Stimulated activated naive B cell treated with anti-CD40 and anti-IgM and Interleukin-4, amounts not matched to agents 10 μg/mL and 1 μg/mL and 100 μg/mL, for 72 hours (primary cell): ENCODE measurements at regions not wholly inside any gene's neighbourhood (a gene's known extent, or its start where the extent isn't known, plus 50 kb on each side); places are given as distances from the start of the nearest gene placed in this dataset.
"Not testable (repeated sequence)": the region's sequence is repeated elsewhere in the genome, so short reads cannot be mapped to it uniquely, and the experiment has no call there.

Experiments
- ATAC-seq, 2 donors: fragments of 150-1000 bp; cut with Tn5 transposase; replicated peaks; 2 replicates each; pipeline ENCODE4 v1.10.0; 2021; ENCODE audit warnings: moderate library complexity in 1 of 2
- DNase-seq: peaks from one replicate; pipeline ENCODE4 v3.0.0; 2021
- H3K27ac Mint-ChIP-seq: one replicate; pipeline ENCODE4 v1.8.0; 2022; ENCODE audit warnings: mild to moderate bottlenecking, mixed read lengths
- H3K27me3 Mint-ChIP-seq, 2 donors: one replicate each; pipeline ENCODE4 v1.8.0; 2022; ENCODE audit warnings: mixed read lengths in 2 of 2
- H3K36me3 Mint-ChIP-seq, 2 donors: one replicate each; pipeline ENCODE4 v1.8.0; 2022; ENCODE audit warnings: mixed read lengths in 2 of 2, mild to moderate bottlenecking in 1 of 2
- H3K4me1 Mint-ChIP-seq, 2 donors: one replicate each; pipeline ENCODE4 v1.8.0; 2022; ENCODE audit warnings: mixed read lengths in 2 of 2, mild to moderate bottlenecking in 1 of 2
- H3K4me3 Mint-ChIP-seq, 2 donors: one replicate each; pipeline ENCODE4 v1.8.0; 2022; ENCODE audit warnings: mild to moderate bottlenecking in 2 of 2, mixed read lengths in 2 of 2, moderate library complexity in 1 of 2
- H3K9me3 Mint-ChIP-seq, 2 donors: one replicate each; pipeline ENCODE4 v1.8.0; 2022; ENCODE audit warnings: mixed read lengths in 2 of 2, mild to moderate bottlenecking in 1 of 2

DNA sequence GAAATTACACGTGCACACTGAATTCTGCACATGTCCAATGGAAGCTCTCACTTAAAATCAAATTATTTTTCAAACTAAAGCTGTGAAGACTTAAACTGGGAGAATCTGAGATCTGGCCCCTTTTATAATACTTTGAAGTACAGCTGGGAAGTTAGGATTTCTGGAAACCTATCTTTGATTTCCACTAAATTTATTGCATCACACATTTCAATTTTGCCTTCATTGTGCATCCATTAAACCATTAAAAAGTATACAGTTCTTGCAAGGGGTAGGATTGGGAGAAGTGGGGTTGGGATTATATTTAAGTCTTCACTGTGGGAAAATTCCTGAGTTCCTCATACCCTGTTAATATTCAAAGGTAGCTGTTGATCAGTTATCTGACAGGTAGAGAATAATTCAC lies 1229.6 kb upstream of the ZEB2 start:
- no peak overlapping the region for H3K27ac Mint-ChIP-seq
- DNase-seq: no peak
- no peak for ATAC-seq
- H3K4me3 Mint-ChIP-seq: no peak overlapping the region
- H3K4me1 Mint-ChIP-seq: peaks cover 45 to 85% of the 10 kb centered on the region in 2 donors
- peaks cover 0 to 3% of the 10 kb centered on the region in 2 donors for H3K9me3 Mint-ChIP-seq
- H3K27me3 Mint-ChIP-seq: no peaks in the 10 kb centered on the region
- H3K36me3 Mint-ChIP-seq: no peaks in the 10 kb centered on the region

DNA sequence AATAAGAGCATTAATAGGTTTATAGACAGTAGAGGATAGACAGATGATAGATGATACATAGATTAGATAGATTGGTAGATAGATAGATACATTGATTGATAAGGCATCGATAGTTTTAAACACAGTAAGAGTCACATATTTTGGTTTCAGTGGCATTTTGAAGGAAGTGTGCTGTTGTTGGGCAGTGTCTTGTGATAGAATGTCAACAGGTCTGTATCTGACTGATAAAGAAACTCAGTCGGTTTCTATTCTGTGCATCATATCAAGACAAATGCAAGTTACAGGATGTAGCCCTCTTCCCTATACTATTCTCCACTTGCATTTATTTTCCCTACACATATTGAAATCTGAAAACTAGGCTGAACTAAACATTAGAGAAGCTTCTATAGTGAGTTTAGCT lies 1229.0 kb upstream of the ZEB2 start:
- peak; percentile 43 to 54 for ATAC-seq
- peak overlapping the region in 1 of 2 donors; percentile 34 for H3K4me3 Mint-ChIP-seq
- H3K4me1 Mint-ChIP-seq: peaks cover 46 to 83% of the 10 kb centered on the region in 2 donors
- DNase-seq: peak; percentile 3
- H3K36me3 Mint-ChIP-seq: no peaks in the 10 kb centered on the region
- H3K27me3 Mint-ChIP-seq: no peaks in the 10 kb centered on the region
- H3K27ac Mint-ChIP-seq: no peak overlapping the region
- peaks cover 0 to 3% of the 10 kb centered on the region in 2 donors for H3K9me3 Mint-ChIP-seq

- H3K9me3 Mint-ChIP-seq: peaks cover 0 to 3% of the 10 kb centered on the region in 2 donors
- ATAC-seq: no peak
- H3K36me3 Mint-ChIP-seq: no peaks in the 10 kb centered on the region
- H3K27me3 Mint-ChIP-seq: no peaks in the 10 kb centered on the region
- H3K4me1 Mint-ChIP-seq: peaks cover 44 to 84% of the 10 kb centered on the region in 2 donors
- DNase-seq: no peak
- no peak overlapping the region for H3K4me3 Mint-ChIP-seq
- peak overlapping the region; percentile 33 for H3K27ac Mint-ChIP-seq
Observed at GRCh38 chr2:145747715-145748114, 1227.8 kb upstream of the ZEB2 start.

DNA sequence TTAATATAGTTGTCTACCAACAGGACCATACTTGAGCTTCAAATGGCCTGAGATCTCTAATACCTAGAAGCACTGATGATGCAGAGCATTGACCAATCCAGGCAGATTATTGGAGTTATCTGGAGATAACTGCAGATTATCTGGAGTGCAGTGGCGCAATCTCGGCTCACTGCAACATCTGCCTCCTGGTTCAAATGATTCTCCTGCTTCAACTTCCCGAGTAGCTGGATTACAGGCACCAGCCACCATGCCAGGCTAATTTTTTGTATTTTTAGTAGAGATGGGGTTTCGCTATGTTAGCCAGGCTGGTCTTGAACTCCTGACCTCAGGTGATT lies 1225.4 kb upstream of the ZEB2 start:
- not testable (repeated sequence) for H3K27me3 Mint-ChIP-seq, ATAC-seq, H3K27ac Mint-ChIP-seq, H3K36me3 Mint-ChIP-seq, DNase-seq, H3K9me3 Mint-ChIP-seq
- Mint-ChIP-seq H3K4me3 (peak overlapping the region in 1 of 2 donors; percentile 52), H3K4me1 (peaks cover 31 to 76% of the 10 kb centered on the region in 2 donors)

DNA sequence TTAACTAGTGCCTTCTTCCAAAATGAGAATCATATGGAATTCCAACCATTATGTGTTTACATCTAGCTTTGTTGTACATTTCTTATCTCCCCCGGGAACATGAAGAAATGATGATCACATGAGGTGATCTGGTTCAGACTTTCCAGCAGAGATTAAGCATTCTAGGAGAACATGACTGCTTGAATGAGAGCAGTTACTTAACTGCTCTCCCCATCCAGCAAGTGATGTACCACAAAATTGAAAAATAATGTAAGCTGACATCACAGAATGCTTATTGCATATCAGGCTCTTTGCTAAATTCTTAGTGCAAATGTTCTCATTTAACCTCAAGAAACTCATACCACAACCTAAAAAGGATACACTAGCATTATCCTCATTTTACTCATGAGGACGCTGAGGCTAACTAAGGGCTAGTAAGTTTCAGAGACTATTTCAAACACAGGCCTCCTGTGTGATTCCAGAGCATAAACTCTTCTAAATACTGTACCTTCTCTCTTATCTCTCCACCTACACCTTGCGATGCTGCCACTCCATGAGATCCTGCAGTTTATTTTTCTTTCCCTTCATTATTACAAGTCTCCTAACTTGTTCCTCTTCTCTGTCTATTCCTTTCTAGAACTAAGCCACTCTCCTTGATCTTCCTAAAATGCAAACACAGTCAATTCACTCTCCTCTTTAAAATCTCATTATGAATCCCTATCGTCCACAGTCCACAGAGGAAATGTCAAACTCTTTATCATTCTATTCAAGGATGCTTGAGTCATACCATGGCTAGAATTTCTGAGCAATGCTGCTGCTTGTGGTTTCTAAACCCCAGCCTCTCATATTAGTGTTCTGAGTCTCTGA lies 1224.8 kb upstream of the ZEB2 start:
- ATAC-seq: peak; percentile 88
- peak overlapping the region; percentile 25 to 31 for H3K4me3 Mint-ChIP-seq

GRCh38 chr2:145743011-145743410 lies 1223.1 kb upstream of the ZEB2 start:
- Mint-ChIP-seq H3K4me1 (peaks cover 30 to 66% of the 10 kb centered on the region in 2 donors), H3K27ac (peak overlapping the region; percentile 27), H3K4me3 (peak overlapping the region in 1 of 2 donors; percentile 64), H3K9me3 (peaks cover 3% of the 10 kb centered on the region in 2 donors), H3K36me3 (peaks cover 0 to 2% of the 10 kb centered on the region in 2 donors), H3K27me3 (no peaks in the 10 kb centered on the region)
- DNase-seq (peak; percentile 55), ATAC-seq (peak; percentile 69 to 72)

More for the DNA sequence above, 1224.8 kb upstream of the ZEB2 start:
- peak overlapping the region; percentile 15 for H3K27ac Mint-ChIP-seq
- peaks cover 33 to 76% of the 10 kb centered on the region in 2 donors for H3K4me1 Mint-ChIP-seq
- H3K27me3 Mint-ChIP-seq: no peaks in the 10 kb centered on the region
- H3K36me3 Mint-ChIP-seq: peaks cover 0 to 2% of the 10 kb centered on the region in 2 donors
- H3K9me3 Mint-ChIP-seq: peaks cover 3% of the 10 kb centered on the region in 2 donors
- peak; percentile 35 for DNase-seq

DNA sequence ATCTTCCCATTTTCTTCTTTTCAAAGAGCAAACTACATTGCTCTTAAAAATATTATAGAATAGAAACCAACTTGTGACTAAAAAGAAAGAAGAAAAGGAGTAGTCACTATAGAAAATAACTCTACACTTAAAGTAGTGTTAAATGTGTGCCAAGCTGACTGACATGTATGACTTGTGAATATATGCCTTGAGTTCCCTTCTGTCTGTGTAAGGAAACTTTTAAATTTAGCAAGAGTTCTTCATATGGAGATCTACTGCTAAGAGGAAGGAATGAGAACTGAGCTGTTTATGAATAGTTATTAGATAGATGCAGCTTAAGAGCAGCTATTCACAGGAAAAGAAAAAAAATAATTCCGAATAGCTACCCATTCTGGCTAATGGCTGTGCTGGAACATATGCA lies 1221.7 kb upstream of the ZEB2 start:
- DNase-seq (no peak), ATAC-seq (no peak)
- peaks cover 23 to 59% of the 10 kb centered on the region in 2 donors for H3K4me1 Mint-ChIP-seq
- peaks cover 0 to 2% of the 10 kb centered on the region in 2 donors for H3K36me3 Mint-ChIP-seq
- peaks cover 0 to 3% of the 10 kb centered on the region in 2 donors for H3K9me3 Mint-ChIP-seq
- H3K27me3 Mint-ChIP-seq: no peaks in the 10 kb centered on the region
- H3K27ac Mint-ChIP-seq: no peak overlapping the region
- no peak overlapping the region for H3K4me3 Mint-ChIP-seq

GRCh38 chr2:145741181-145741580 lies 1221.3 kb upstream of the ZEB2 start:
- DNase-seq (no peak), ATAC-seq (no peak)
- H3K4me1 Mint-ChIP-seq: peaks cover 21 to 56% of the 10 kb centered on the region in 2 donors
- no peaks in the 10 kb centered on the region for H3K27me3 Mint-ChIP-seq
- H3K4me3 Mint-ChIP-seq: no peak overlapping the region
- H3K36me3 Mint-ChIP-seq: peaks cover 0 to 2% of the 10 kb centered on the region in 2 donors
- peaks cover 0 to 3% of the 10 kb centered on the region in 2 donors for H3K9me3 Mint-ChIP-seq
- H3K27ac Mint-ChIP-seq: no peak overlapping the region

DNA sequence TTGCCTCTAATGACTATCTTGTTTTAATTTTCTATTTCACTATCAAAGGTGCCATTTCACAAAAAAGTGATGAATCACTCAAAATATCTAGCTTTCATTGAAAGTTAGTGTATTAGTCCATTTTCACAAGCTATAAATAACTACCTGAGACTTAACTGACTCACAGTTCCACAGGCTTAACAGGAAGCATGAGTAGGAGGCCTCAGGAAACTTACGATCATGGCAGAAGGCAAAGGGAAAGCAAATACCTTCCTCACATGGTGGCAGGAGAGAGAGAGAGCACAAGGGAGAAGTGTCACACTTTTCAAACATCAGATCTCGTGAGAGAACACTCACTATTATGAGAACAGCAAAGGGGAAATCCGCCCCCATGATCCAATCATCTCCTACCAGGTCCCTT lies 1220.4 kb upstream of the ZEB2 start:
- no peaks in the 10 kb centered on the region for H3K27me3 Mint-ChIP-seq
- H3K4me3 Mint-ChIP-seq: peak overlapping the region; percentile 17 to 23

DNA sequence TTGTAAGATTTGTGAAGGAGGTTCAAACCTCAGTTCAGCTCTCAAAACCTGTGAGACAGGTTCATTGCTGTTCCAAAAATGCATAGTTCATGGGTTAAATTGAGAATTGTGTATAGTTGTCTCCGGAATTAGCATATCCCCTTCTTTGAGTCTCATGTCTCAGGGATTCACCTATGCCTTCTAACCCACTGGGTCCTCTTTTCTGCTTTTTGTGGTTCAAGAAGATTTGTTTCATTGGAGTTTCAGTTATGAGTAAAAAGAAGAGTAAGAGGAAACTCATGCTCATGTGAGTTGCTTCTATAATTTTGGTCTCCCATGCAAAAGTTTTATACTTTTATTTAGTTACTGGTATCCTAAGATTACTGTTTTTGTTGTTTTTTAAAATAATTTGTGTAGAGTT lies 1219.8 kb upstream of the ZEB2 start:
- Mint-ChIP-seq H3K9me3 (peaks cover 0 to 3% of the 10 kb centered on the region in 2 donors), H3K36me3 (peaks cover 0 to 2% of the 10 kb centered on the region in 2 donors), H3K27ac (peak overlapping the region; percentile 9), H3K4me1 (peaks cover 16 to 43% of the 10 kb centered on the region in 2 donors), H3K27me3 (no peaks in the 10 kb centered on the region), H3K4me3 (no peak overlapping the region)
- DNase-seq (no peak), ATAC-seq (peak; percentile 57 to 66)

More for the DNA sequence above, 1220.4 kb upstream of the ZEB2 start:
- Mint-ChIP-seq H3K27ac (peak overlapping the region; percentile 71), H3K4me1 (peaks cover 20 to 49% of the 10 kb centered on the region in 2 donors), H3K36me3 (peaks cover 0 to 2% of the 10 kb centered on the region in 2 donors), H3K9me3 (peaks cover 0 to 3% of the 10 kb centered on the region in 2 donors)
- ATAC-seq: no peak
- no peak for DNase-seq

DNA sequence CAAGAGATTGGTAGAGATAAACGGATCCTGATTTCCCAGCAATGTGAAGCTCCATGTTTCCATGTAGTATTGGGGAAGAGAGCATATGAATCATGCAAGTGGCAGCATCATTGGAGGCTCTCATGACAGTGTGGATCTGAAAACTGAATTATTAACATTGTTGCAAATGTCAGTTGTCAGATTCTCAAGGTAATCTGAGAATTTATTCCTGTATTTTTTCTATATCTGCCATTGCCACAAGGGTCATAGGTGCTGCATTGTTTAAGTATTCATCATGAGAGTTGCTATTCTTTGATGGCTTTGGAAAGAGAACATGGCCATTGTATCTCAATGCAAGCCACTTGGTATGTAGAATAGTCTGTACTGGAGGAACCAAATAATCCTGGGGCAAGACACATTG lies 1217.0 kb upstream of the ZEB2 start:
- H3K4me1 Mint-ChIP-seq: peaks cover 12 to 23% of the 10 kb centered on the region in 2 donors
- no peak for DNase-seq
- H3K9me3 Mint-ChIP-seq: peaks cover 0 to 3% of the 10 kb centered on the region in 2 donors
- H3K27ac Mint-ChIP-seq: no peak overlapping the region
- peaks cover 0 to 2% of the 10 kb centered on the region in 2 donors for H3K36me3 Mint-ChIP-seq
- no peak for ATAC-seq
- H3K27me3 Mint-ChIP-seq: no peaks in the 10 kb centered on the region
- no peak overlapping the region for H3K4me3 Mint-ChIP-seq

DNA sequence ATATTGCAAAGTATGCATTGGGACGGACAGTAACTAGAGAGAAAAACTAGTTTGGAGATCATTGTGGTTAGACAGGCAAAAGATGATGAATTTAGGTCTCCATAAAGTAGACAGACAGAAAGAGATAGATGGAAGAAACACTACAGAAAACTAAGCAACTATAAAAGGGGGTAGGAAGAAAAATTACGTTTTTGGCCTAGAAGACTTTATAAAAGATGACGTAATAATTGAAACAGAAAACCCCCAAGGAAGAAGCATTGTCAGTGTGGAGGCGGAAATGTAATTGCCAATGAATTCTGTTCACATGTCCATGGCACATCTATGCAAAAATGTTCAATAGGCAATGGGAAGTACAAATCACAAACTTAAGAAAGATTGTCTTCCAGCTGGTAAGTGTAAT lies 1211.5 kb upstream of the ZEB2 start:
- ATAC-seq (no peak), DNase-seq (no peak)
- Mint-ChIP-seq H3K4me3 (no peak overlapping the region), H3K4me1 (peaks cover 0 to 1% of the 10 kb centered on the region in 2 donors), H3K9me3 (no peaks in the 10 kb centered on the region), H3K27me3 (no peaks in the 10 kb centered on the region), H3K36me3 (no peaks in the 10 kb centered on the region), H3K27ac (no peak overlapping the region)

DNA sequence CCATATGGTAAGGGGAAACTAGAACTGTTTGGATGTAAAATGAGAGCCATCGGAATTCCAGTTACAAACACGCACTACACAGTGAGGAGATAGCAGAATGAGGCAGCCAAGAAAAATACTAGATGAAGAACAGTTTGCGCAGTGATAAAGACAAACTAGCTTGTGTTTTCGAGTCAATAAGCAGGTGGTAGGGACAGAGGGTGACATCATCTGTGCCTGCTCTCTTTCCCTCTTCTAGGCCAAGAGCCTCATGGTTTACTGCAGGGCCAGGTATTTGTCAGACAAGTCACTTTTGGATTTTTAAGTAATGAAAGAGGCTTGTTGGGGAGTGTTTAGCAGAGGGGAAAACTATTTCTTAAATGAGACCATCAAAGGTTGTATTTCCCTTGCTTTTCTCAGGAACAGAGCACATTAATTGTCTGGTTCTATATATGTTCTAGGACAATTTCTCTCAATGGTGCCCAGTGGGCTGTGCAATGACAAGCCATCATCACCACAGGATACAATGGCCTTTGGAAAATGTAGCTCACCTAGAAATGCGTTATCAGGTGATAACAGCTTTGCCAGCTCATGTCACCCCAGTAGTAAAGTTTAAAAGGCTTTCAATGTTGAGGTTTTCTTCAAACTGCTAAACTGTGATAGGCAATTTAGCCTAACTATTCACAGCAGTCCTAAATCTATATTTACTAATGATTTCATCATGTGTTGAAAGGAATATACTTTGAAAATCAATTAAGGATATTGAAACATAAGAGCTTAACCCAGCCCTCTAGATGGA lies 1210.3 kb upstream of the ZEB2 start:
- no peak overlapping the region for H3K4me3 Mint-ChIP-seq
- no peak for ATAC-seq
- peaks cover 0 to 1% of the 10 kb centered on the region in 2 donors for H3K4me1 Mint-ChIP-seq
- DNase-seq: no peak
- no peak overlapping the region for H3K27ac Mint-ChIP-seq
- no peaks in the 10 kb centered on the region for H3K27me3 Mint-ChIP-seq
- no peaks in the 10 kb centered on the region for H3K9me3 Mint-ChIP-seq
- H3K36me3 Mint-ChIP-seq: no peaks in the 10 kb centered on the region

DNA sequence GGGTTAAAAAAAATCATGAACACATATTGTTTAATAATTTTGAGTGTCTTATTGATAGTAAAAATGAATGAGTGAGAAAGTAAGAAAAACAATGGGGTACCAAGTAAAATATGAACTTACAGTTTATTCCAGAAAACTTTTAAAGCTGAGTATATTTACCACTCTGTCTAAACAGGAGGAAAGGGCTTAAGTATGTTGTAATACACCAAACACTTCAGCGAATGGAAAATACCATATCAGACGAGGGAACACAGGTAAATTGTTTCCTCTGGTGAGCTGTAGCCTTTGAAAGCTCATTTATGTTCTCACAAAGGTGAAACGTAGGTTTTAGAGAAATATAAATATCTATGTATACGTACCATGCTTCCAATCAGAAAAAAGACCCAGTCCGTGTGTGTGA lies 1209.6 kb upstream of the ZEB2 start:
- Mint-ChIP-seq H3K36me3 (no peaks in the 10 kb centered on the region), H3K4me3 (no peak overlapping the region), H3K9me3 (no peaks in the 10 kb centered on the region), H3K27ac (no peak overlapping the region), H3K4me1 (peaks cover 1 to 4% of the 10 kb centered on the region in 2 donors), H3K27me3 (no peaks in the 10 kb centered on the region)
- DNase-seq (no peak), ATAC-seq (no peak)
